Caki2 (cell line): ENCODE measurements at regions not wholly inside any gene's neighbourhood (a gene's known extent, or its start where the extent isn't known, plus 50 kb on each side); places are given as distances from the start of the nearest gene placed in this dataset.

Experiments
- DNase-seq: peaks from one replicate; pipeline ENCODE4 v3.0.0-alpha.2; 2015; ENCODE audit warnings: low read depth
- in situ Hi-C: cut with HindIII; loops from 2 replicates; pipeline ENCODE4 v1.10.0; 2016; ENCODE audit warnings: low sequenced_read_pairs, low pct_unique_long_range_greater_than_20kb, mixed read lengths

- in situ Hi-C loops = no loop called here
- DNase-seq = no peak
These were observed 359.6 kb upstream of the SLC24A2 start for GRCh38 chr9:20148416-20148815.

DNA sequence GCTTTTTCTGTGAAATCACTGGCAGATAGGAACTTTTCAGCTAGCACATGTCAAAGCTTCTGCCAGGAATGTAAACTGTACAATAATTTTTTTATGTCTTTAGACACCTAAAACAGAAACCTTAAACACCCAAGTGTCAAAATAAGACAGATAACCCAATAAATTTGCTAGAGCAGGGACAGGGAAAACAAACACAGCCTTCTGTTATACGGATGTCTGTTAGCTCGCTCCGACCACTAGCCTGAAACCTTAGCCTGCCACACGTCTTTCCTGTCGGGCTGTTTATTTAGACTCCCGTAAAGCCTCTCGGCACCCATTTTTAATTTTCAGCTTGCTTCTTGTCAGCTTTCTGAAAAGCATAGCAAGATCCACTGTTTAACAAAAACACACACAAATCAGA, 355.4 kb upstream of the SLC24A2 start:
- DNase-seq = no peak
- in situ Hi-C loops = no loop called here

- in situ Hi-C loops = no loop called here
- DNase-seq = no peak
These were observed 351.0 kb upstream of the SLC24A2 start for GRCh38 chr9:20139763-20140290.

DNA sequence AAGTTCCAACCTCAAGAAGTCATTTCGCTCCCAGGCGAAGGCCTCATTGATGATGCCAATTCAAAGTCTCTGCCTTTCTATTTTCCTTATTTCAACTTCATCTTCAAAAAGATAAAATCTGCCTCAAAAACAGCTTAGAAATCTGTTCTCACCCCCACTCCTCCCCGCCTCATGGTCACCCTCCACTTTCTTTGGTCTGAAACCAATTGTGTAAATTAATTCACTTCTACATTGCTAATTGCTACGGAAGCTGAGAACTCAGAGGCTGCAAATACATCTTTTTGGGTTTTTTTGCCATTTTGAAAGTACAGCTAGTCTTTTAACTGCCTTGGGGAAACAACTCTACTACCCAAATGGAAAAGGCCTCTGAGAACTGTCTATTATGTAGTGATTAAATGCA, 350.0 kb upstream of the SLC24A2 start:
- DNase-seq = no peak
- in situ Hi-C loops = no loop called here

- no peak for DNase-seq
- in situ Hi-C loops = no loop called here
These were observed 349.3 kb upstream of the SLC24A2 start for GRCh38 chr9:20138116-20138515.

DNA sequence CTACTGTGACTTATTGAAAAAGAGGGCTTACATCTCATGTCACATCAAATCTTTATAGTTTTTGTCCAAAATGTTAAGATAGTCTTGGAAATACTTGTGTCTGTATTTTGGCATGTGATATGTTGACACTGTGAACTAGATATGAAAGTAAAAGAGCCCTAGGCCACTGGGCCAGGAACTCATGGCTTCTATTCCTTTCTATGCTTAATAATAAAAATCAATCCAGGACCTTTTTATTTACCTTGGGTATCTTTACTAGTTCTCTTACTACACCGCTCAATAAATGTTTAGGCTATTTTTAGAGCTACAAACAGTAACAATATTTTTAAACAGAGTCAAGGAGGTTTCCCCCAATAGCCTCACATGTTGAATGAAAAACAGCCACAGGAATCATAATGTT, 348.6 kb upstream of the SLC24A2 start:
- no peak for DNase-seq
- in situ Hi-C loops = no loop called here

DNA sequence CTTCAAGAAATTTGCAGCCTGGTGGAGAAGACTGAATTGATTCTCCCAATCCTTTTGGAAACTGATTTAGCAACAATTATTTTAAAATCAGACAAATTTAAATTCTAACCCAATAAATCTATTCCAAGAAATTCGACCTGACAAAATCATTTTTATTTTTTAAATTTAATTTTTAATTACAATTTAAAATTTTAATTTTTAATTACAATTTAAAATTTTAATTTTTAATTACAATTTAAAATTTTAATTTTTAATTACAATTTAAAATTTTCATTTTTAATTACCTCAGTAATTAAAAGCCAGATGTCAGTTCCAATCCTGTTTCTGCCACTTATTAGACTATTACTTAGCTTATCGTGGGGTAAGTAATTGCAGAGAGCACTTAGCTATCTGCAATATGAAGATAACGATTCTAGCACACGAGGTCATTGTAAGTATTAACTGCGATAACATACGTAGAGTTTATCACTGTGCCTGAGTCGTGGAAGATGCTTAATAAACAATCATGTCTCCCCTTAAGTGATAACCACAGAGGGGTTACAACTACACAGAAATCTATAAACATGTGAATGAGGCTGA, 346.4 kb upstream of the SLC24A2 start:
- in situ Hi-C loops = no loop called here

GRCh38 chr9:20125727-20126126, 336.9 kb upstream of the SLC24A2 start:
- in situ Hi-C loops = no loop called here
- DNase-seq = no peak

More for the DNA sequence above, 346.4 kb upstream of the SLC24A2 start:
- no peak for DNase-seq

DNA sequence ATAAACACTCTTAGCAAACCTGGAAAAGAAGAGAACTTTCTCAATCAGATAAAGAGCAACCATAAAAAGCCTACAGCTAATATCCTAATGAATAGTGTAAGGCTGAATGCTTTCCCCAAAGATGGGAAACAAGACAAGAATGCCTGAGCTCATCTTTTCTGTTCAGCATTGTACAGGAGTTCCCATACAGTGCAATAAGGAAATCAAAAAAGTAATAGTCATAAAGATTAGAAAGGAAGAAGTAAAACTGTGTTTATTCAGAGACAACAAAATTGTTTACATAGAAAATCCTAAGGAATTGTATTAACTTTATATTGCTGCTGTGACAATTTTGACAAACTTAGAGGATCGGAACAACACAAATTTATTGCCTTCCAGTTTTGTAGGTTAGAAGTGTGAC, 330.7 kb upstream of the SLC24A2 start:
- in situ Hi-C loops = no loop called here
- DNase-seq = no peak

GRCh38 chr9:20117986-20118385, 329.1 kb upstream of the SLC24A2 start:
- in situ Hi-C loops = no loop called here
- DNase-seq = no peak

- in situ Hi-C loops = no loop called here
- DNase-seq = no peak
These were observed 328.6 kb upstream of the SLC24A2 start for GRCh38 chr9:20117482-20117881.

DNA sequence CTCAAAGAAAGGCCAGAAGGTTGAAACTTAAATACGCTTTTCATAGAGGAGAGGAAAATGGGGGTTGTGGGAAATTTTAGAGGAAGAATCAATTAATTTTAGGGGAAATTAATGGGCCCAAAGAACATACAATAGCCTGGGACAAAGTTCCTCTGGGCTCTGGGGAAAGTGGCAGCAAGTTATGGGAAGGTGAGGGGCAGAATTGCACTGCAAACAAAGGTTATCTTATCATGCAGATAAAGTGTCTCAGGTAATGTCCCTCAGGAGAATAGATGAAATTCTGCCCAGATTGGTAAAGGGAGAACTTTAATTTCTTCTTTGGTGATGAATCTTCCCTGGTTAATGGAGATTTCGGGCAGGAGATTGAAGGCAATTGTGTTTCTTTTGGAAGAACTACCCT, 326.1 kb upstream of the SLC24A2 start:
- no peak for DNase-seq
- in situ Hi-C loops = no loop called here

DNA sequence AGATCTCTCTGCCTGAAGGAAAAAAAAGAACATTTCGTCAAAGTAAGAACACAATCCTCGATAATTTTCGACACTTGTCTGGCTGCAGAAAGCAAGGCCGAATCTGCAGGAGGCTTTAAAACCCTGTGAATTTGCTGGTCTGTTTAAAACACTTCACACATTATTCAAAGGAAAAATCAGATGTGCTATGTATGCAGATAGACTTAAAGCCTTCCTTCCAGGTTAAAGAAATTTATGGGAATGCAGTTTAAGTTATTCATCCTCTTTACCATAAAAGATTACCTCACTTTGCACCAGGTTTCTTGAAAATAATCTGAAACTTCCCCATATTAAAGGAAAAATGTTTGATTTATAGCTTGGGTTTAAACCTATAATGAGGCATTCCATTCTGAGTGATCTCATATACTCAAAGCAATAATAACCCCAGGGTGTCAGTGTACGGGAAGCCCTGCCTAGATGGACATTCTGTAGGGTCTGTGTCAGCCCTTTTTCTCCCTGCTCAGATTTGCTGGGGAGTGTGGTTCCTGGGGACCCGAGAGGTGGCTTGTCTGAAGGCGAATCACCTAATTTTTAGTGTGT, 323.5 kb upstream of the SLC24A2 start:
- in situ Hi-C loops = no loop called here
- DNase-seq = no peak

- no peak for DNase-seq
- in situ Hi-C loops = no loop called here
These were observed 322.5 kb upstream of the SLC24A2 start for GRCh38 chr9:20111173-20111843.

DNA sequence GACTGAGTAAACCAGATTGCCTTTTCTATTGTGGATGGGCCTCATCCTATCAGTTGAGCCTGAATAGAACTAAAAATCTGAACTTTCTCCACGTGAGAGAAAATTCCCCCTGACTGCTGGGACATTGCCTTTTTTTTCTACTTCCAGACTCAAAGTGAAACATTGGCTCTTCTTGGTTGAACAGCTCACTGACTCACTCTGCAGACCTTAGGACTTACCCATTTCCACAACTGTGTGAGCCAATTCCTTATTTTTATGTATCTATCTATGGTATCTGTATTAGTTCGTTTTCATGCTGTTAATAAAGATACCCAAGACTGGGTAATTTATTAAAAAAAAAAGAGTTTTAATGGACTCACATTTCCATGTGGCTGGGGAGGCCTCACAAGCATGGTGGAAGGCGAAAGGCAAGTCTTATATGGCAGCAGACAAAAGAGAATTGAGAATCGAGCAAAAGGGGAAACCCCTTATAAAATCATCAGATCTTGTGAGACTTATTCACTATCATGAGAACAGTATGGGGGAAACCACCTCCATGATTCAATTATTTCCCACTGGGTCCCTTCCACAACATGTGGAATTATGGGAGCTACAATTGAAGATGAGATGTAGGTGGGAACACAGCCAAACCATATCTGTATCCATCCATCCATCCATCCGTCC, 306.7 kb upstream of the SLC24A2 start:
- DNase-seq = no peak
- in situ Hi-C loops = no loop called here

GRCh38 chr9:20092561-20092960, 303.7 kb upstream of the SLC24A2 start:
- DNase-seq = no peak
- in situ Hi-C loops = no loop called here

DNA sequence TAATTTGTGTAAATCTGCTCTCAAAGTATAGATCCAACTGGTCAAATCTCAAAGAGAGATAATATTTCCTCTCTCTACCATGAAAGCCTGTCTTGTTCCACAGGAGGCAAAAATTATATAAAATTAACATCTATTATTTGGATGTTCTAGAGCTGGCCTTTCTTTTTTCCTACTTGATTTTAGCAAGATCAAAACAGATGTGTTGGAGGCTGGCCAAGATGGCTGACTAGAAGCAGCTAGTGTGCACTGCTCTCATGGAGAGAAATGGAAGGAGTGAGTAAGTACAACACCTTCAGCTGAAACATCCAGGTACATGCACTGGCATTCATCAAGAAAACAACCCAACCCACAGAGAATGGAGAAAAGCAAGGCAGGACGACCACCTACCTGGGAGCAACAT, 298.6 kb upstream of the SLC24A2 start:
- in situ Hi-C loops = no loop called here
- DNase-seq = no peak

- DNase-seq = no peak
- in situ Hi-C loops = no loop called here
These were observed 297.0 kb upstream of the SLC24A2 start for GRCh38 chr9:20085842-20086241.

- in situ Hi-C loops = no loop called here
- no peak for DNase-seq
These were observed 295.3 kb upstream of the SLC24A2 start for GRCh38 chr9:20084125-20084524.
